ENCODE measurements at regions not wholly inside any gene's neighbourhood (a gene's known extent, or its start where the extent isn't known, plus 50 kb on each side); places are given as distances from the start of the nearest gene placed in this dataset.

- TF ChIP-seq CTCF (IDR thresholded peaks at IDR 0.05) (no peak), POLR2A (IDR thresholded peaks at IDR 0.05) (no peak)
Observed at GRCh38 chr12:92047393-92047826, 98.2 kb downstream of the BTG1 start.

All from uterus (tissue), 2 donors.